ENCODE measurements at regions not wholly inside any gene's neighbourhood (a gene's known extent, or its start where the extent isn't known, plus 50 kb on each side); places are given as distances from the start of the nearest gene placed in this dataset.

DNA sequence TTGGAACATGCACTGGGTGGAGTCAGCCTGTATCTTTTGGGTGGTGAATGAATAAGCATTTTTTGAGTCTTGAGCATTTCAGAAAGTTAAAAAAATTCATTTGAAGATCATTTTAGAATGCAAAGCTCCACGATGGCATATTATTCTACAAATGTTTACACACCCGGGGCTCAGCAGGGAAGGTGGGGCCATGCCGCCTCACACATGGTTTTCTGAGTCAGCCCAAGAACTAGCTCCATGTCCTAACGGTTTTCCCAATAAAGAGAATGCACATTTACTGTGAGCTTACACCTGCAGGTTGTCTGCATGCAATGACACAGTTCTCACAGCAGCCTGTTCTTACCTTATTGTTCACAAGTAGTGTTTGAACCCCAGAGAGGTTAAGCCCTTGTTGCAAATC lies 670.3 kb downstream of the GALR1 start:
- intact Hi-C loops (cut with micrococcal nuclease): no loop called here
- ChIA-PET POLR2A (no interaction called here), CTCF (no interaction called here)
- no peak overlapping the region for H3K4me3 Mint-ChIP-seq
- no peak overlapping the region for H3K27ac Mint-ChIP-seq
- H3K36me3 Mint-ChIP-seq: no peaks in the 10 kb centered on the region
- no peak for DNase-seq
- no peaks in the 10 kb centered on the region for H3K4me1 Mint-ChIP-seq (ENCODE audit: low read depth)
- H3K27me3 Mint-ChIP-seq: no peaks in the 10 kb centered on the region
- no peaks in the 10 kb centered on the region for H3K9me3 Mint-ChIP-seq

GRCh38 chr18:77935342-77935741 lies 685.7 kb downstream of the GALR1 start:
- CTCF ChIA-PET: no interaction called here
- POLR2A ChIA-PET: no interaction called here
- Mint-ChIP-seq H3K27ac (no peak overlapping the region), H3K4me1 (ENCODE audit: low read depth) (no peaks in the 10 kb centered on the region), H3K27me3 (no peaks in the 10 kb centered on the region), H3K9me3 (peaks cover 5% of the 10 kb centered on the region), H3K4me3 (no peak overlapping the region), H3K36me3 (no peaks in the 10 kb centered on the region)
- DNase-seq: no peak
- intact Hi-C loops (cut with micrococcal nuclease): no loop called here

- H3K36me3 Mint-ChIP-seq: no peaks in the 10 kb centered on the region
- no peak for DNase-seq
- ChIA-PET POLR2A (no interaction called here), CTCF (no interaction called here)
- no peaks in the 10 kb centered on the region for H3K4me1 Mint-ChIP-seq (ENCODE audit: low read depth)
- no peaks in the 10 kb centered on the region for H3K27me3 Mint-ChIP-seq
- no peak overlapping the region for H3K27ac Mint-ChIP-seq
- H3K9me3 Mint-ChIP-seq: peaks cover 2% of the 10 kb centered on the region
- intact Hi-C loops (cut with micrococcal nuclease): no loop called here
- H3K4me3 Mint-ChIP-seq: no peak overlapping the region
Measured at GRCh38 chr18:77940566-77940965, 690.9 kb downstream of the GALR1 start.

DNA sequence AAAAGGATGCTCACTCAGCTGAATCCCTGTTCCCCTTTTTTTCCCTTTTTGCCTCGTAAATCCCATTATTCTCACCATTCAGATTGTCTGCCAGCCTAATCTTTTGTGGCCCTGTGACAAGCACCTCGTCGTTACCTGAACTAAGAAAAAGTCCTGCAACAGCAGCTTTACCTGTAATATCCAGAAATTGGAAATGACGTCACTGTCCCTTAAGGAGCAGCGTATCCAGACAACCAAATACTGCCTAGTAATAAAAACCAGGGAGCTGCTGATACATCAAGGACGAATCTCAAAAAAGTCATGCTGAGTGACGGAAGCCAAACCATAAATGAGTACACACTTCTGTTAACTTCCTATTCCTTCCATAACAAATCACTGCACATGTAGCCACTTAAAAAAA lies 694.9 kb downstream of the GALR1 start:
- DNase-seq: no peak
- H3K9me3 Mint-ChIP-seq: no peaks in the 10 kb centered on the region
- H3K4me1 Mint-ChIP-seq (ENCODE audit: low read depth): no peaks in the 10 kb centered on the region
- no peak overlapping the region for H3K27ac Mint-ChIP-seq
- no peaks in the 10 kb centered on the region for H3K36me3 Mint-ChIP-seq
- POLR2A ChIA-PET: no interaction called here
- CTCF ChIA-PET: no interaction called here
- intact Hi-C loops (cut with micrococcal nuclease): no loop called here
- H3K27me3 Mint-ChIP-seq: no peaks in the 10 kb centered on the region
- H3K4me3 Mint-ChIP-seq: no peak overlapping the region

- H3K9me3 Mint-ChIP-seq: peaks cover 5% of the 10 kb centered on the region
- H3K27ac Mint-ChIP-seq: no peak overlapping the region
- DNase-seq: no peak
- POLR2A ChIA-PET: no interaction called here
- H3K36me3 Mint-ChIP-seq: no peaks in the 10 kb centered on the region
- H3K4me3 Mint-ChIP-seq: no peak overlapping the region
- no peaks in the 10 kb centered on the region for H3K4me1 Mint-ChIP-seq (ENCODE audit: low read depth)
- CTCF ChIA-PET: no interaction called here
- intact Hi-C loops (cut with micrococcal nuclease): no loop called here
- H3K27me3 Mint-ChIP-seq: no peaks in the 10 kb centered on the region
Measured at GRCh38 chr18:77948567-77948966, 698.9 kb downstream of the GALR1 start.

DNA sequence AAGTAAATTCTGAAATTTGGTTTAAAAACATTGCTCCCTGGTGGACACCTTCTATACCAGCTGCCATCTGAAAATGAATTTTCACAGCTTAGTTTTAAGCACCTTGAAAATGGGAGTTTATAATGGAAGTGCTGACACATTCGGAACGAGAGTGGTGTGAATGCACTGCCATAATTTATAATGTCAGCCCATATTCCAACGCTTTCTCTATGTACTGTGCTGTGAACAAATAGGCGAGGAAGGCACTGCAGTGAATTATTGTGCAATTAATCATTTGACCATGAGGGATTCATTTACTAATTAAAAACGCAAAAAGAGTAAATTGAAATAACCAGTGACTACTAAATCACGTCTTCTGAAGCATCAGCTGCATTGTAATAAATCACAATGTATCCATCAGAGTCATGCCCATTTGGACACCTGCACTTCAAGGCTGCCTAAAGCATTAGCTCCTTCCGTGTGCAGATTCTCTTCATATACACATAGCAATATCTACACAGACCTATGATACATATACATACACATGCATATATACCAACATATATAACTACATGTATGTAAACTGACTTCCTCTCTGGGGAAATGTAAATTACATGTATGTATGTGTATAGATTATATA lies 699.8 kb downstream of the GALR1 start:
- peaks cover 5% of the 10 kb centered on the region for H3K9me3 Mint-ChIP-seq
- no peaks in the 10 kb centered on the region for H3K4me1 Mint-ChIP-seq (ENCODE audit: low read depth)
- intact Hi-C loops (cut with micrococcal nuclease): no loop called here
- no peak overlapping the region for H3K4me3 Mint-ChIP-seq
- H3K36me3 Mint-ChIP-seq: no peaks in the 10 kb centered on the region
- no peak overlapping the region for H3K27ac Mint-ChIP-seq
- CTCF ChIA-PET: no interaction called here
- H3K27me3 Mint-ChIP-seq: no peaks in the 10 kb centered on the region
- DNase-seq: no peak
- POLR2A ChIA-PET: no interaction called here

GRCh38 chr18:77959248-77959647 lies 709.6 kb downstream of the GALR1 start:
- Mint-ChIP-seq H3K27ac (no peak overlapping the region), H3K4me1 (ENCODE audit: low read depth) (no peaks in the 10 kb centered on the region), H3K27me3 (no peaks in the 10 kb centered on the region), H3K9me3 (peaks cover 3% of the 10 kb centered on the region), H3K36me3 (no peaks in the 10 kb centered on the region), H3K4me3 (no peak overlapping the region)
- DNase-seq: no peak
- POLR2A ChIA-PET: no interaction called here
- intact Hi-C loops (cut with micrococcal nuclease): no loop called here
- CTCF ChIA-PET: no interaction called here

GRCh38 chr18:77960791-77961410 lies 711.3 kb downstream of the GALR1 start:
- ChIA-PET CTCF (no interaction called here), POLR2A (no interaction called here)
- no peaks in the 10 kb centered on the region for H3K27me3 Mint-ChIP-seq
- intact Hi-C loops (cut with micrococcal nuclease): no loop called here
- H3K36me3 Mint-ChIP-seq: no peaks in the 10 kb centered on the region
- no peak overlapping the region for H3K4me3 Mint-ChIP-seq
- no peak for DNase-seq
- no peak overlapping the region for H3K27ac Mint-ChIP-seq
- no peaks in the 10 kb centered on the region for H3K4me1 Mint-ChIP-seq (ENCODE audit: low read depth)
- H3K9me3 Mint-ChIP-seq: peaks cover 3% of the 10 kb centered on the region

GRCh38 chr18:77967071-77967470 lies 717.4 kb downstream of the GALR1 start:
- Mint-ChIP-seq H3K36me3 (no peaks in the 10 kb centered on the region), H3K9me3 (no peaks in the 10 kb centered on the region), H3K27ac (no peak overlapping the region), H3K27me3 (no peaks in the 10 kb centered on the region), H3K4me3 (no peak overlapping the region), H3K4me1 (ENCODE audit: low read depth) (no peaks in the 10 kb centered on the region)
- POLR2A ChIA-PET: no interaction called here
- intact Hi-C loops (cut with micrococcal nuclease): no loop called here
- DNase-seq: no peak
- CTCF ChIA-PET: no interaction called here

GRCh38 chr18:77967791-77968190 lies 718.1 kb downstream of the GALR1 start:
- Mint-ChIP-seq H3K4me3 (no peak overlapping the region), H3K9me3 (no peaks in the 10 kb centered on the region), H3K27ac (no peak overlapping the region), H3K4me1 (ENCODE audit: low read depth) (no peaks in the 10 kb centered on the region), H3K27me3 (no peaks in the 10 kb centered on the region), H3K36me3 (no peaks in the 10 kb centered on the region)
- intact Hi-C loops (cut with micrococcal nuclease): no loop called here
- CTCF ChIA-PET: no interaction called here
- no peak for DNase-seq
- POLR2A ChIA-PET: no interaction called here

- Mint-ChIP-seq H3K4me1 (ENCODE audit: low read depth) (no peaks in the 10 kb centered on the region), H3K27me3 (no peaks in the 10 kb centered on the region), H3K4me3 (no peak overlapping the region), H3K9me3 (no peaks in the 10 kb centered on the region), H3K36me3 (no peaks in the 10 kb centered on the region), H3K27ac (no peak overlapping the region)
- DNase-seq: no peak
- POLR2A ChIA-PET: no interaction called here
- CTCF ChIA-PET: no interaction called here
- intact Hi-C loops (cut with micrococcal nuclease): no loop called here
Measured at GRCh38 chr18:77969972-77970371, 720.3 kb downstream of the GALR1 start.

GRCh38 chr18:77970814-77971213 lies 721.2 kb downstream of the GALR1 start:
- no peaks in the 10 kb centered on the region for H3K36me3 Mint-ChIP-seq
- H3K27ac Mint-ChIP-seq: no peak overlapping the region
- H3K27me3 Mint-ChIP-seq: no peaks in the 10 kb centered on the region
- intact Hi-C loops (cut with micrococcal nuclease): no loop called here
- H3K4me1 Mint-ChIP-seq (ENCODE audit: low read depth): no peaks in the 10 kb centered on the region
- ChIA-PET POLR2A (no interaction called here), CTCF (no interaction called here)
- no peak overlapping the region for H3K4me3 Mint-ChIP-seq
- no peaks in the 10 kb centered on the region for H3K9me3 Mint-ChIP-seq
- no peak for DNase-seq

DNA sequence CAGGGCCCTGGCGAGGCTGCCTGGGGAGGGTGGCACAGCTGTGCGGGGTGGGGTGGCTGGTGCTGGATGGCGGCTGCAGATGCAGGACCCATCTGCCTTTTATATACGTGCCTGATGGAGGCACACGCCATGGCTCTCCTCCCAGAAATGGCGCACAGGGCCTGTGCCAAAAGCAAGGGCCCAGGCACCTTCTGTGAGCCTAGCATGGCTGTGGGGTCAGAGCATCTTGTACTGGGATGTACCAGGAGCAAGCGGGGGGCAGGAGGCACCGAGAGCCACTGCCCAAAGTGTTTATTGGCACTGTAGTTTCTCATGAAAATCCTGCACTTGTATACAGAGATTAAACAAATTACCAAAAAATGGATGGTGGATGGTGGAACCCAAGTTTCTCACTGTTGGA lies 724.1 kb downstream of the GALR1 start:
- Mint-ChIP-seq H3K9me3 (no peaks in the 10 kb centered on the region), H3K4me1 (ENCODE audit: low read depth) (no peaks in the 10 kb centered on the region), H3K27ac (no peak overlapping the region), H3K36me3 (no peaks in the 10 kb centered on the region), H3K4me3 (no peak overlapping the region), H3K27me3 (no peaks in the 10 kb centered on the region)
- ChIA-PET POLR2A (no interaction called here), CTCF (no interaction called here)
- no peak for DNase-seq
- intact Hi-C loops (cut with micrococcal nuclease): no loop called here
